ENCODE measurements at regions not wholly inside any gene's neighbourhood (a gene's known extent, or its start where the extent isn't known, plus 50 kb on each side); places are given as distances from the start of the nearest gene placed in this dataset.

DNA sequence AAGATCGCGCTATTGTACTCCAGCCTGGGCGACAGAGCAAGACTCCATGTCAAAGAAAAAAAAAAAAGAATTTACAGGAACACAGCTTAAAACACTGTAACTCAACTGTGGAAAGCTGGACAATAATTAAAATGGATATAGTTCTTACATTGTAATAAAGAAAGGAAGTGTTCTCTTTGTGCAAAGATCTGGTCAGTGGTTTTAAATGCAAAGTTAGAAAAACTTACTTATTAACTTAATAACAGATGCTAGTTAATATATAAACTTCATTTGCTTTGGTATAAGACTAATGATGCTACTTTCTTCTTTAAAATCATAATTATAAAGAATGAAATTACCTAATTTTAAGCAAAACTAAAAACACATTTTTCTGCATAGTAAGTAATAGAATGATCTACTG, 2024.1 kb upstream of the TENM3 start:
- ChIA-PET CTCF (no interaction called here), POLR2A (ENCODE audit: unreplicated experiment) (no interaction called here)
- Histone ChIP-seq H3K27ac (ENCODE audit: insufficient read depth, low read length) (no peak overlapping the region), H3K4ac (ENCODE audit: low read depth, low read length) (no peak overlapping the region), H2BK5ac (ENCODE audit: low read depth, low read length, poor library complexity, severe bottlenecking) (no peak overlapping the region), H2BK20ac (ENCODE audit: low read depth, low read length) (no peak overlapping the region), H3K79me1 (ENCODE audit: low read depth in 1 of 2, low read length in 2 of 2) (no peaks in the 10 kb centered on the region), H3K36me3 (ENCODE audit: control insufficient read depth, insufficient read depth, low read length) (no peaks in the 10 kb centered on the region), H2AK5ac (ENCODE audit: low read depth, low read length) (no peak overlapping the region), H4K5ac (ENCODE audit: low read depth, low read length) (no peak overlapping the region), H3K9me3 (ENCODE audit: control insufficient read depth, insufficient read depth, low read length) (peaks cover 6% of the 10 kb centered on the region), H3K4me3 (ENCODE audit: insufficient read depth, low read depth, low read length) (no peak overlapping the region), H3K18ac (ENCODE audit: low read depth, low read length) (no peak overlapping the region), H3K4me1 (ENCODE audit: control insufficient read depth, insufficient read depth, low read length) (no peaks in the 10 kb centered on the region), H3K23ac (ENCODE audit: low read depth, low read length) (no peak overlapping the region), H3K14ac (replicated peaks; ENCODE audit: low read depth, low read length) (no peak overlapping the region), H4K91ac (ENCODE audit: insufficient read depth, low read depth, low read length) (no peak overlapping the region), H3K56ac (ENCODE audit: extremely low read depth, insufficient read depth, low read length) (no peak overlapping the region), H3K9me1 (ENCODE audit: insufficient read depth, low read length) (no peaks in the 10 kb centered on the region), H4K8ac (ENCODE audit: low read depth in 2 of 2, low read length in 2 of 2) (no peak overlapping the region), H4K20me1 (ENCODE audit: insufficient read depth, low read length) (no peaks in the 10 kb centered on the region), H2AK9ac (replicated peaks; ENCODE audit: low read depth, low read length, poor library complexity) (no peak overlapping the region), H2AFZ (replicated peaks; ENCODE audit: low read length, poor library complexity) (no peak overlapping the region), H3K9ac (ENCODE audit: low read depth, low read length) (no peak overlapping the region), H2BK120ac (ENCODE audit: low read depth, low read length) (no peak overlapping the region), H3K4me2 (ENCODE audit: low read depth, low read length) (no peak overlapping the region), H3K27me3 (ENCODE audit: control insufficient read depth, insufficient read depth, low read length) (no peaks in the 10 kb centered on the region), H2BK15ac (ENCODE audit: low read depth, low read length) (no peak overlapping the region)
- DNase-seq, result no peak
- intact Hi-C loops (cut with micrococcal nuclease) (no loop called here), in situ Hi-C loops (cut with MboI; ENCODE audit: low sequenced_read_pairs) (no loop called here), dilution Hi-C loops (cut with HindIII; ENCODE audit: low sequenced_read_pairs, unreplicated experiment) (no loop called here)
- BruUV-seq (replicated peaks), result no TSS peak
- ATAC-seq (ENCODE audit: low read depth), result no peak
- WGBS, 2 experiments (ENCODE audit: extremely low coverage in 2 of 2, insufficient read length in 1 of 2), result no CpG with 5 or more reads among the region's 3 CpGs
- TF ChIP-seq RFX5 (IDR thresholded peaks at IDR 0.05; ENCODE audit: low read depth, low read length), result no peak
- TF ChIP-seq RAD21 (IDR thresholded peaks at IDR 0.05; ENCODE audit: low read length), result no peak
- no peak for TF ChIP-seq CHD1 (IDR thresholded peaks at IDR 0.05; ENCODE audit: low read depth, low read length)
- no peak for TF ChIP-seq CEBPB (IDR thresholded peaks at IDR 0.05; ENCODE audit: low read depth, low read length)

Data from IMR-90 (cell line).